Breast epithelium (tissue), 4 donors: ENCODE measurements at regions not wholly inside any gene's neighbourhood (a gene's known extent, or its start where the extent isn't known, plus 50 kb on each side); places are given as distances from the start of the nearest gene placed in this dataset.

Experiments used
- DNase-seq, 2 donors: peaks; one replicate each; pipeline ENCODE4 v3.0.0-alpha.2; 2019; ENCODE audit warnings: low spot score in 2 of 2
- H3K27ac ChIP-seq, 2 donors: fragments of 200-600 bp; sonication (generic) in 1 of 2; one replicate each; pipeline ENCODE4 v1.5.1; 2016 to 2019; ENCODE audit warnings: mild to moderate bottlenecking in 1 of 2
- H3K27me3 ChIP-seq, 2 donors: fragments of 200-600 bp; sonication (generic) in 1 of 2; one replicate each; pipeline versions ENCODE4 v1.5.1 to v1.6.0; 2017 to 2019; ENCODE audit warnings: control low read depth in 1 of 2, mild to moderate bottlenecking in 1 of 2
- H3K36me3 ChIP-seq: fragments of 200-600 bp; one replicate; pipeline ENCODE4 v1.5.1; 2019
- H3K4me1 ChIP-seq, 2 donors: fragments of 200-600 bp; sonication (generic); one replicate each; pipeline ENCODE4 v1.5.1; 2016 to 2019; ENCODE audit warnings: control low read depth in 1 of 2
- H3K4me3 ChIP-seq, 3 donors: fragments of 200-600 bp; sonication (generic); 1 replicate in 2 of 3; 2 replicates in 1 of 3; pipeline ENCODE4 v1.5.1; 2016 to 2019; ENCODE audit warnings: mild to moderate bottlenecking in 3 of 3, moderate library complexity in 2 of 3
- H3K9me3 ChIP-seq, 2 donors: fragments of 200-600 bp; sonication (generic) in 1 of 2; one replicate each; pipeline ENCODE4 v1.5.1; 2016 to 2019; ENCODE audit warnings: control low read depth in 1 of 2
- POLR2A ChIP-seq: fragments of 450-650 bp; IDR thresholded peaks from one replicate; pipeline ENCODE4 v1.6.1; 2016; ENCODE audit warnings: antibody characterized with exemption, mild to moderate bottlenecking, moderate library complexity
- POLR2AphosphoS5 ChIP-seq, 3 donors: sonication (generic); formaldehyde crosslinking; IDR thresholded peaks; one replicate each; pipeline ENCODE4 v1.6.1; 2017; ENCODE audit warnings: antibody characterized with exemption in 3 of 3
- intact Hi-C: fragments of 100-400 bp; cut with DNase I; formaldehyde crosslinking; loops from one replicate; pipeline ENCODE4 v1.15.1; 2023; ENCODE audit warnings: low total_unique reads
- TF ChIP-seq, protein P1 (sequence below), 3 donors: fragments of 450-650 bp; IDR thresholded peaks; one replicate each; pipeline ENCODE4 v1.5.1; 2016 to 2017; ENCODE audit warnings: antibody characterized with exemption in 3 of 3, mild to moderate bottlenecking in 3 of 3, moderate library complexity in 3 of 3

DNA sequence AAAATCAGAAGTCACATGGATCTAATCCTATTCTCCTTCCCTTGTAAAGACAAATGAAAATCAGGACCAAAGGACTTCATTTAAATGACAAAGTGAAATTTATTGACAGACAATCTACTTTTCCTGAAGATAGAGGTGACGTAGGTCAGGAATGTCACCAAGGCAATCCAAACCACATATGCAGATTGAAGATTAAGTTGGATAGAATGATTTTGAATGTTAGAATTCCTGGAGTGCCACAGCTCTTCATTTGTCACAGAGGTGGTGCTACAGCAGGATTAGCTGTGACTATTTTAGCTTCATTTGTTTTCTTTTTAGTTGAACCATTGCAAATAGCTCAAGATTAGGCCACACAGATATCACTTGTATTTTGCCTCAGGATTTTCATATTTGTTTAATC lies 736.0 kb upstream of the ARRDC3 start:
- Histone ChIP-seq H3K27me3 (no peaks in the 10 kb centered on the region), H3K4me1 (no peaks in the 10 kb centered on the region), H3K27ac (no peak overlapping the region), H3K9me3 (no peaks in the 10 kb centered on the region), H3K4me3 (no peak overlapping the region), H3K36me3 (no peaks in the 10 kb centered on the region)
- intact Hi-C loops, result no loop called here
- TF ChIP-seq POLR2AphosphoS5 (IDR thresholded peaks at IDR 0.05), result no peak
- TF ChIP-seq, protein P1, sequence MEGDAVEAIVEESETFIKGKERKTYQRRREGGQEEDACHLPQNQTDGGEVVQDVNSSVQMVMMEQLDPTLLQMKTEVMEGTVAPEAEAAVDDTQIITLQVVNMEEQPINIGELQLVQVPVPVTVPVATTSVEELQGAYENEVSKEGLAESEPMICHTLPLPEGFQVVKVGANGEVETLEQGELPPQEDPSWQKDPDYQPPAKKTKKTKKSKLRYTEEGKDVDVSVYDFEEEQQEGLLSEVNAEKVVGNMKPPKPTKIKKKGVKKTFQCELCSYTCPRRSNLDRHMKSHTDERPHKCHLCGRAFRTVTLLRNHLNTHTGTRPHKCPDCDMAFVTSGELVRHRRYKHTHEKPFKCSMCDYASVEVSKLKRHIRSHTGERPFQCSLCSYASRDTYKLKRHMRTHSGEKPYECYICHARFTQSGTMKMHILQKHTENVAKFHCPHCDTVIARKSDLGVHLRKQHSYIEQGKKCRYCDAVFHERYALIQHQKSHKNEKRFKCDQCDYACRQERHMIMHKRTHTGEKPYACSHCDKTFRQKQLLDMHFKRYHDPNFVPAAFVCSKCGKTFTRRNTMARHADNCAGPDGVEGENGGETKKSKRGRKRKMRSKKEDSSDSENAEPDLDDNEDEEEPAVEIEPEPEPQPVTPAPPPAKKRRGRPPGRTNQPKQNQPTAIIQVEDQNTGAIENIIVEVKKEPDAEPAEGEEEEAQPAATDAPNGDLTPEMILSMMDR (IDR thresholded peaks at IDR 0.05), result no peak
- no peak for TF ChIP-seq POLR2A
- DNase-seq, result no peak

DNA sequence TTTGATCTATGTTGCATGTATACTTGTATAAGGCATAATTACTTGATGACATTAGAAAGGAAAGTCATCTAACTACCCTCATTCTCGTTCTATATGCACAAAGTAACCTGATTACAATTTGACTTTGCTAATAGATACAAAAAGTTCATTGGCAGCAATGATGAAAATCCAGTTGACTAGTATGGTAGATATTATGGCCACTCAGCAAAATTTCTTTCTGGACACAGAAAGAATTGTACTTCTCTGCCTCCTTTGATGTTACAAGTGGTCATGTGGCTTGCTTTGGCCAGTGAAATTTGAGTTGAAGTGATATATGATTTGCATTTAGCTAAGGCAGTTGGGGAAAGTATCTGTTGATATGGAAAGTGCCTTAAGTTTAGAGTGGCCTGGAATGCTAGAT lies 723.7 kb upstream of the ARRDC3 start:
- no peaks in the 10 kb centered on the region for H3K27me3 ChIP-seq
- intact Hi-C loops, result no loop called here
- TF ChIP-seq, protein P1 (IDR thresholded peaks at IDR 0.05), result no peak
- no peaks in the 10 kb centered on the region for H3K9me3 ChIP-seq
- no peaks in the 10 kb centered on the region for H3K36me3 ChIP-seq
- DNase-seq, result no peak
- H3K4me3 ChIP-seq, result no peak overlapping the region
- no peaks in the 10 kb centered on the region for H3K4me1 ChIP-seq
- H3K27ac ChIP-seq, result no peak overlapping the region

DNA sequence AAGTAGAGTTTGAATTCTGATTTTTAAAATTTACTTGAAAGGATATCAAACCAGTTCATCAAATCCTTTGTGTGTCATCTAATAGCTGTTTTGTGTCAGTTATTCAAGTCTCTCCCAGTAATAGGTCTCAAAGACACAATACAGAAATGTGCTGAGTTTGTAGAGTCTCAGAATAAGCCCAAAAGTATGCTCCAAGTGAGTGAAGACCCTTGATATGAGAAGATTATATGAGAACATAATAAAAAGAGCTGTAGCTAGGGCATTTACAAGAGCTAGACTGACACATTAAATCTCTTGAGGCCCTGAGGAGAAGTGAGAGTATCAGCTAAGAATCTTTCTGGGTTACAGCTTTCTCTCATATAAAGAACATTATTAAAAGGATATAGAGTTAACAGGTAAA lies 721.0 kb upstream of the ARRDC3 start:
- TF ChIP-seq POLR2A (no peak), POLR2AphosphoS5 (IDR thresholded peaks at IDR 0.05) (no peak)
- TF ChIP-seq, protein P1 (IDR thresholded peaks at IDR 0.05), result no peak
- Histone ChIP-seq H3K4me3 (no peak overlapping the region), H3K27ac (no peak overlapping the region), H3K9me3 (no peaks in the 10 kb centered on the region), H3K36me3 (no peaks in the 10 kb centered on the region), H3K27me3 (no peaks in the 10 kb centered on the region), H3K4me1 (no peaks in the 10 kb centered on the region)
- intact Hi-C loops, result no loop called here
- no peak for DNase-seq

DNA sequence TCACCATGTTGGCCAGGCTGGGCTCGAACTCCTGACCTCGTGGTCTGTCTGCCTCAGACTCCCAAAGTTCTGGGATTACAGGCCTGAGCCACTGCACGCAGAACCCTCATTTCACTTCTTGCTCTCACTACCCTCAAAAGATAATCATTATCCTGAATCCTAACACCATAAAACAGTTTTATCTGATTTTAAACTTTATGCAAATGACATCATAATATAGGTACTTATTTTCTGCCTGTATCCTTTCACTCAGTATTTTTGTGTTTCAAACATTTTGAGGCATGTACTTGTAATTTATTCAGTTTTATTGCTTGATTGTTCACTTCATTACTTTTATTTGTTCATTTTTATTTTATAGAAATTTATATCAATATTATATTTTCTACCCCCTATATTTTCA lies 719.2 kb upstream of the ARRDC3 start:
- no peak for DNase-seq
- Histone ChIP-seq H3K9me3 (no peaks in the 10 kb centered on the region), H3K36me3 (no peaks in the 10 kb centered on the region), H3K27ac (no peak overlapping the region), H3K4me3 (no peak overlapping the region), H3K4me1 (no peaks in the 10 kb centered on the region), H3K27me3 (no peaks in the 10 kb centered on the region)
- intact Hi-C loops, result no loop called here
- TF ChIP-seq POLR2A, result no peak
- no peak for TF ChIP-seq POLR2AphosphoS5 (IDR thresholded peaks at IDR 0.05)
- TF ChIP-seq, protein P1 (IDR thresholded peaks at IDR 0.05), result no peak

DNA sequence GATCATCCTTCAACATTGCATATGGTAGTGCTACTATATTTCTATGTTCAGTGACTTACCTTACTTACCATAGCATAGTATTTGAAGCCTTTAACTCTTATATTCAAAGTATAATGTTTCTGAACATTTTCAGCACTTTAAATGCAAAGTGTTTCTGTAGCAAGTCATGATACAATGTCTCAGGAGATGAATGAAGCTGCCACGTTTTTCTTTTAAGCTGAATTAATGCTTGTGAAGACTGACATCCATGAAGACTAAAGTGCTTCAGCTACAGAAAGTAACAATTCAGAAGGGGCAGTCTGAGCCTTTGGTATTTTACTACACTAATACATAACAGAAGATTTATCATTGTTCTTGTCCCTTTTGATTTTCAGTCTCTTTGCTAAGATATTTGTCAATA lies 709.1 kb upstream of the ARRDC3 start:
- DNase-seq, result no peak
- TF ChIP-seq POLR2AphosphoS5 (IDR thresholded peaks at IDR 0.05) (no peak), POLR2A (no peak)
- TF ChIP-seq, protein P1 (IDR thresholded peaks at IDR 0.05), result no peak
- intact Hi-C loops, result no loop called here

More for the DNA sequence above, 709.1 kb upstream of the ARRDC3 start:
- no peaks in the 10 kb centered on the region for H3K27me3 ChIP-seq
- no peak overlapping the region for H3K4me3 ChIP-seq
- H3K36me3 ChIP-seq, result no peaks in the 10 kb centered on the region
- no peak overlapping the region for H3K27ac ChIP-seq
- H3K4me1 ChIP-seq, result no peaks in the 10 kb centered on the region
- H3K9me3 ChIP-seq, result no peaks in the 10 kb centered on the region
